ENCODE measurements at regions not wholly inside any gene's neighbourhood (a gene's known extent, or its start where the extent isn't known, plus 50 kb on each side); places are given as distances from the start of the nearest gene placed in this dataset.

GRCh38 chr3:44076221-44076829, 165.4 kb upstream of the TOPAZ1 start:
- no peak for DNase-seq (ENCODE audit: low spot score in 2 of 2)
- no peaks in the 10 kb centered on the region for H3K36me3 ChIP-seq (replicated peaks)

GRCh38 chr3:44077267-44077666, 164.4 kb upstream of the TOPAZ1 start:
- Histone ChIP-seq H3K9me3 (no peaks in the 10 kb centered on the region), H3K4me1 (no peaks in the 10 kb centered on the region), H3K27me3 (ENCODE audit: low read depth) (no peaks in the 10 kb centered on the region), H3K36me3 (replicated peaks) (no peaks in the 10 kb centered on the region), H3K4me3 (no peak overlapping the region)
- in situ Hi-C loops (cut with MboI; ENCODE audit: low sequenced_read_pairs), result no loop called here
- no peak for DNase-seq (ENCODE audit: low spot score in 2 of 2)

More at GRCh38 chr3:44076221-44076829, 165.4 kb upstream of the TOPAZ1 start:
- Histone ChIP-seq H3K4me3 (no peak overlapping the region), H3K27me3 (ENCODE audit: low read depth) (no peaks in the 10 kb centered on the region), H3K9me3 (no peaks in the 10 kb centered on the region), H3K4me1 (no peaks in the 10 kb centered on the region)
- in situ Hi-C loops (cut with MboI; ENCODE audit: low sequenced_read_pairs), result no loop called here

GRCh38 chr3:44078863-44079262, 162.8 kb upstream of the TOPAZ1 start:
- in situ Hi-C loops (cut with MboI; ENCODE audit: low sequenced_read_pairs), result no loop called here
- no peaks in the 10 kb centered on the region for H3K36me3 ChIP-seq (replicated peaks)
- no peaks in the 10 kb centered on the region for H3K9me3 ChIP-seq
- no peak overlapping the region for H3K4me3 ChIP-seq
- H3K4me1 ChIP-seq, result no peaks in the 10 kb centered on the region
- no peak for DNase-seq (ENCODE audit: low spot score in 2 of 2)
- H3K27me3 ChIP-seq (ENCODE audit: low read depth), result no peaks in the 10 kb centered on the region

GRCh38 chr3:44079916-44080315, 161.8 kb upstream of the TOPAZ1 start:
- Histone ChIP-seq H3K4me1 (no peaks in the 10 kb centered on the region), H3K27me3 (ENCODE audit: low read depth) (no peaks in the 10 kb centered on the region), H3K36me3 (replicated peaks) (no peaks in the 10 kb centered on the region), H3K4me3 (no peak overlapping the region), H3K9me3 (no peaks in the 10 kb centered on the region)
- DNase-seq (ENCODE audit: low spot score in 2 of 2), result no peak
- in situ Hi-C loops (cut with MboI; ENCODE audit: low sequenced_read_pairs), result no loop called here

GRCh38 chr3:44080474-44081072, 161.1 kb upstream of the TOPAZ1 start:
- no peaks in the 10 kb centered on the region for H3K9me3 ChIP-seq
- in situ Hi-C loops (cut with MboI; ENCODE audit: low sequenced_read_pairs), result no loop called here
- DNase-seq (ENCODE audit: low spot score in 2 of 2), result no peak
- no peaks in the 10 kb centered on the region for H3K36me3 ChIP-seq (replicated peaks)
- H3K27me3 ChIP-seq (ENCODE audit: low read depth), result no peaks in the 10 kb centered on the region
- no peaks in the 10 kb centered on the region for H3K4me1 ChIP-seq
- H3K4me3 ChIP-seq, result no peak overlapping the region

- Histone ChIP-seq H3K27me3 (ENCODE audit: low read depth) (no peaks in the 10 kb centered on the region), H3K4me1 (peaks cover 4% of the 10 kb centered on the region; the same call in 1 of the 2 replicates), H3K4me3 (no peak overlapping the region), H3K36me3 (replicated peaks) (no peaks in the 10 kb centered on the region), H3K9me3 (no peaks in the 10 kb centered on the region)
- no peak for DNase-seq (ENCODE audit: low spot score in 2 of 2)
- in situ Hi-C loops (cut with MboI; ENCODE audit: low sequenced_read_pairs), result no loop called here
These were observed 151.7 kb upstream of the TOPAZ1 start for GRCh38 chr3:44090036-44090435.

- in situ Hi-C loops (cut with MboI; ENCODE audit: low sequenced_read_pairs), result no loop called here
- Histone ChIP-seq H3K4me1 (peaks cover 4% of the 10 kb centered on the region; the same call in 1 of the 2 replicates), H3K9me3 (no peaks in the 10 kb centered on the region), H3K4me3 (no peak overlapping the region), H3K36me3 (replicated peaks) (no peaks in the 10 kb centered on the region), H3K27me3 (ENCODE audit: low read depth) (no peaks in the 10 kb centered on the region)
- no peak for DNase-seq (ENCODE audit: low spot score in 2 of 2)
These were observed 149.2 kb upstream of the TOPAZ1 start for GRCh38 chr3:44092497-44092896.

GRCh38 chr3:44093531-44093930, 148.2 kb upstream of the TOPAZ1 start:
- Histone ChIP-seq H3K4me3 (no peak overlapping the region), H3K4me1 (peaks cover 4% of the 10 kb centered on the region; the same call in 1 of the 2 replicates), H3K27me3 (ENCODE audit: low read depth) (no peaks in the 10 kb centered on the region), H3K36me3 (replicated peaks) (no peaks in the 10 kb centered on the region), H3K9me3 (no peaks in the 10 kb centered on the region)
- in situ Hi-C loops (cut with MboI; ENCODE audit: low sequenced_read_pairs), result no loop called here
- no peak for DNase-seq (ENCODE audit: low spot score in 2 of 2)

GRCh38 chr3:44098656-44099415, 142.8 kb upstream of the TOPAZ1 start:
- Histone ChIP-seq H3K9me3 (no peaks in the 10 kb centered on the region), H3K36me3 (replicated peaks) (no peaks in the 10 kb centered on the region), H3K4me1 (no peaks in the 10 kb centered on the region; the same call in 1 of the 2 replicates), H3K27me3 (ENCODE audit: low read depth) (no peaks in the 10 kb centered on the region), H3K4me3 (no peak overlapping the region)
- in situ Hi-C loops (cut with MboI; ENCODE audit: low sequenced_read_pairs), result no loop called here
- peak; percentile 32 to 40 for DNase-seq (ENCODE audit: low spot score in 2 of 2)

- no peaks in the 10 kb centered on the region for H3K36me3 ChIP-seq (replicated peaks)
- in situ Hi-C loops (cut with MboI; ENCODE audit: low sequenced_read_pairs), result no loop called here
- no peak overlapping the region for H3K4me3 ChIP-seq
- no peaks in the 10 kb centered on the region for H3K27me3 ChIP-seq (ENCODE audit: low read depth)
- DNase-seq (ENCODE audit: low spot score in 2 of 2), result no peak
- H3K9me3 ChIP-seq, result no peaks in the 10 kb centered on the region
- no peaks in the 10 kb centered on the region; the same call in 1 of the 2 replicates for H3K4me1 ChIP-seq
These were observed 142.0 kb upstream of the TOPAZ1 start for GRCh38 chr3:44099566-44100297.

GRCh38 chr3:44100298-44100695, 141.4 kb upstream of the TOPAZ1 start:
- Histone ChIP-seq H3K4me3 (no peak overlapping the region), H3K9me3 (no peaks in the 10 kb centered on the region), H3K27me3 (ENCODE audit: low read depth) (no peaks in the 10 kb centered on the region), H3K4me1 (no peaks in the 10 kb centered on the region; the same call in 1 of the 2 replicates), H3K36me3 (replicated peaks) (no peaks in the 10 kb centered on the region)
- in situ Hi-C loops (cut with MboI; ENCODE audit: low sequenced_read_pairs), result no loop called here
- no peak for DNase-seq (ENCODE audit: low spot score in 2 of 2)

GRCh38 chr3:44104043-44104442, 137.6 kb upstream of the TOPAZ1 start:
- Histone ChIP-seq H3K27me3 (ENCODE audit: low read depth) (no peaks in the 10 kb centered on the region), H3K4me1 (no peaks in the 10 kb centered on the region; the same call in 1 of the 2 replicates), H3K4me3 (no peak overlapping the region), H3K9me3 (no peaks in the 10 kb centered on the region), H3K36me3 (replicated peaks) (no peaks in the 10 kb centered on the region)
- no peak for DNase-seq (ENCODE audit: low spot score in 2 of 2)
- in situ Hi-C loops (cut with MboI; ENCODE audit: low sequenced_read_pairs), result no loop called here

GRCh38 chr3:44104668-44105321, 136.9 kb upstream of the TOPAZ1 start:
- Histone ChIP-seq H3K4me1 (no peaks in the 10 kb centered on the region), H3K4me3 (no peak overlapping the region), H3K36me3 (replicated peaks) (no peaks in the 10 kb centered on the region), H3K27me3 (ENCODE audit: low read depth) (no peaks in the 10 kb centered on the region), H3K9me3 (no peaks in the 10 kb centered on the region)
- in situ Hi-C loops (cut with MboI; ENCODE audit: low sequenced_read_pairs), result no loop called here
- no peak for DNase-seq (ENCODE audit: low spot score in 2 of 2)
